Amygdala (tissue), 56 donors: ENCODE measurements at regions not wholly inside any gene's neighbourhood (a gene's known extent, or its start where the extent isn't known, plus 50 kb on each side); places are given as distances from the start of the nearest gene placed in this dataset.
A peak's percentile ranks its signal among the peaks of the same experiment; 100 is the strongest.

Experiments
- DNase-seq, 56 donors: peaks; one replicate each; lab custom pipeline; 2025; lab: John Stamatoyannopoulos, UW

DNA sequence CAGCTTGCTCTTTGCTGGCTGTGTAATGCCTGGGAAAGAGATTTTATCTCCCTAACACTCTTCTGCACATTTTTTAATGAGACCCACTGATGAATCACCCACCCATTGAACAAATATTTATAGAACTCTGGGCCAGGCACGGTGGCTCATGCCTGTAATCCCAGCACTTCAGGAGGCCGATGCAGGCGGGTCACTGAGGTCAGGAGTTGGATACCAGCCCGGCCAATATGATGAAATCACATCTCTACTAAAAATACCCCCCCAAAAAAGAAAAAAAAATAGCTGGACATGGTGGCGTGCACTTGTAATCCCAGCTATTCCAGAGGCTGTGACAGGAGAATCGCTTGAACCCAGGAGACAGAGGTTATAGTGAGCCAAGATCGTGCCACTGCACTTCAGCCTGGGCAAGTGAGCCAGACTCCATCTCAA lies 82.1 kb upstream of the SIRPA start:
- DNase-seq, result no peak

- DNase-seq, result peak in 14 of 56 donors; percentile 33 to 69 (median 56)
Observed at GRCh38 chr20:1811621-1812498, 83.3 kb upstream of the SIRPA start.

DNA sequence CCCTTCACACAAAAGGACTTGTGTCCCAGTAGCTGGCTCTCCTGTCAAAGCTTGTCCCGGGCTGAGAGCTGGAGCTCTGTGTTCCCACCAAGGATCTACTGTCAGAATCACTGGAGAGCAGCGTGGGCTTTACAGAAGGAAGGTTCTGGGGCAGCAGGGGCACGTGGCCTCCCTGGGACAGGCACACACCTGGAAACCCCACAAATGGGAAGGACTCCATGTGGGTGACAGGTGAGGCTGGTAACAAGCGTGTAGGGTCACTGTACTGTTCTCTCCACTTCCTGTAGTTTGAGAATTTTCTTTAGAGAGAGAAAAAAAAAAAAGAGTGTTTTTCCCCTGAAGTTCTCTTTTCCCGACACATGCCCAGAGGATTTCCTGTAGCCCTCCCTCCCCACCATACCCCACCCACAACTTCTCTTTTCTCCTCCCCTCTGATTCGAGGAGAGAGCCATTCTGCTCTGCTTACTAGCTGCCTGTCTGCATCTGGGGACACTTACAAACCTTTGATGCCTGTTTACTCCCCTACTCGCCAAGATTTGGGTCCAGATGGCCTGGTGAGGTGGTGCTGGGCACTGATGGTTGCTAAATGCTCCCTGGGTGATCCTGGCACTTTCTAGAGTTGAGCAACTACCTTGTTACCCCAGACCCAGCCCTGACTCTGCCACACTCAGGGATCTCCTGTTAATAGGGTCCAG lies 84.1 kb upstream of the SIRPA start:
- DNase-seq, result peak in 38 of 56 donors; percentile 39 to 85 (median 62)

- peak in 6 of 56 donors; percentile 63 to 82 (median 68) for DNase-seq
Observed at GRCh38 chr20:1810572-1810925, 84.7 kb upstream of the SIRPA start.

GRCh38 chr20:1809611-1810510 lies 85.3 kb upstream of the SIRPA start:
- DNase-seq, result no peak

GRCh38 chr20:1809131-1809572 lies 86.1 kb upstream of the SIRPA start:
- DNase-seq, result no peak

DNA sequence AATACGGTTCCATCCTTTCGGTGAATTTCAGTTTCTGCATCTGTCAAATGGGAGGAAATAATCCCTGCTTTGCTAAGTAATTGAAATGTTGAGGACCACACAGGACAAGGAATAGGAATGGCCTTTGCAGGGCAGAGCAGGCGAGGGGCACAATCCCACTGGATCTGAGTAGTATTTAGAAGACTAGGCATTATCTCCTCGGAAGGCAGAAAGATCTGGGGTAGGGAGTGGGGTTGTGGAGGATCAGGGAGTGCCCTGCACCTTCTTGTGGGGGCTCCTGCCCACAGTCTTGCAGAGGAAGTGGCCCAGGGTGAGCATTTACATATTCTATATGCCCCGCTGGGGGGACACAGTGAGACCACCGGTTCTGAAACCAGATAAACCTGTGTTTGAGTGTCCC lies 87.1 kb upstream of the SIRPA start:
- DNase-seq, result no peak

- DNase-seq, result no peak
Observed at GRCh38 chr20:1807394-1807793, 87.8 kb upstream of the SIRPA start.

GRCh38 chr20:1806456-1806855 lies 88.8 kb upstream of the SIRPA start:
- DNase-seq, result no peak

- no peak for DNase-seq
Observed at GRCh38 chr20:1805816-1806215, 89.4 kb upstream of the SIRPA start.

- DNase-seq, result no peak
Observed at GRCh38 chr20:1805161-1805581, 90.0 kb upstream of the SIRPA start.

DNA sequence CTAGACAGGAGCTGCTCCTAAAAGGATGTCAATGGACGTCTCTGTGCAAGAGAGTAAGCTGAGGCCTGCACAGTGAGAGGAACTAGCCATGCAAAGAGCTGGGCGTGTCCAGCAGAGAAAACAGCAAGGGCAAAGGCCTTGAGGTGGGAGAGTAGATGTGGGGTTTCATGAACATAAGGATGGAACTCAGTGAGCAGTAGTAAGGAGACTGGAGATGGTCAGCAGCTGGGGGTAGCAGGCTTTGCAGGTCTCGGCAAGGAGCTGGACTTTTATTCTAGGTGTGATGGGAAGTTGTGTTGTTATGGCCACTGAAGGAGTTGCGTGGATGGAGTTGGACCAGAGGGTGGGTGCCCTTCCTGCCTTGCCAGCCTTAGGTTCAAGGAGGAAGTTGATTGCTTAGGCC lies 90.7 kb upstream of the SIRPA start:
- no peak for DNase-seq

GRCh38 chr20:1803932-1804501 lies 91.2 kb upstream of the SIRPA start:
- peak in 1 of 56 donors; percentile 64 for DNase-seq

- peak in 39 of 56 donors; percentile 28 to 79 (median 60) for DNase-seq
Observed at GRCh38 chr20:1803061-1803931, 91.9 kb upstream of the SIRPA start.

DNA sequence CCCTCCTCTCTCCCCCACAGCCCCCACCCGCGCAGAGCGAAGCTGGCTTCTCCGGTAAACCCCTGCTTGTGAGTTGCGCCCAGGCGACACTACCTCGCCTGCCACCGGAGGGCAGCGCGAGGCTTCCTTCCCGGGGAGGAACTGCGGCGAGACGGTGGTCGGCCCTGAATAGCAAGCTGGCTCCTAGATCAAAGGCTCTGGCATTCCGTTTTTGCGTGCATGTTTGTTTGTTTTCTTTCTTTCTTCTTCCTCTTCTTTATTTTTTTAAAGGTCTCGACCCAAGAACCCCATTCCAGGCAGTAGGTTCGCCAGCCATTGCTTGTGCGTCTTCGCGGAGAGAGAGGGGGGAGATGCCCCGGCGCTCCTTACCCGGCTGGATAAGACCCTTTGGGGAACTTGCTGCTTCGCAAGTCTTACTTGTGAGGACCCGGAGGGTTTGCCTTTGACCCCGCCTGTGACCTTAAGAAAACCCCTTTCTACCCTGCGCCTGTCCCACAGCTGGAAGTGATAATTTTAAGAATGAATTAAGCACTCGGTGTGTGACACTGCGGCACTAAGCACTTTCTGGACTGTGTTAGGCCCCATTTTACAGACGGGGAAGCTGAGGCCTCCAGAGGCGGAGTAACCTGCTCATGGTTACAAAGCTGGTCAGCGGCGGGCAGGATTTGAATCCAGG lies 92.7 kb upstream of the SIRPA start:
- peak in 52 of 56 donors; percentile 27 to 91 (median 79) for DNase-seq

- DNase-seq, result no peak
Observed at GRCh38 chr20:1801929-1802306, 93.3 kb upstream of the SIRPA start.

- no peak for DNase-seq
Observed at GRCh38 chr20:1801225-1801928, 93.8 kb upstream of the SIRPA start.

GRCh38 chr20:1800777-1801176 lies 94.4 kb upstream of the SIRPA start:
- DNase-seq, result no peak
